ENCODE measurements at regions not wholly inside any gene's neighbourhood (a gene's known extent, or its start where the extent isn't known, plus 50 kb on each side); places are given as distances from the start of the nearest gene placed in this dataset.

DNA sequence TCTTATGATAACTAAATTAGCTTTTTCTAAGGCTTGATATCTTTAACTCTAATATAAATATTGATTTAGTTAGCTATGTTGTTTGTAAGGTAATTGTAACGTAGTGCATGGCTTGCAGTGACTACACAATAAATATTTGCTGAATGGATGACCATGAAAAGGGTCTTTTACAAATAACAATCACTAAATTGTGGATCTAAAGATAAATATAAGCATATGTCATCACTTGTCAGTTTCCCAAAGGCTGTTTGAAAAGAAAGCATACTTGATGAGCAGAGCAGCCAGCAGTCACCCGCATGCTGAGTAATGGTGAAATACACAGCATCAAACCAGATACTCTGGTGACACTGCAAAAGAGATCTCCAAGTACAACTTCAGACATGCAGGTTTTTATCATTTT is 92.5 kb upstream of the FMN2 start:
- DNase-seq (no peak), ATAC-seq (ENCODE audit: insufficient read depth, low FRiP score) (no peak)
- Histone ChIP-seq H3K27ac (ENCODE audit: low read depth in 1 of 2, low read length in 1 of 2) (no peak overlapping the region), H3K36me3 (ENCODE audit: control insufficient read depth in 4 of 4, insufficient read depth in 4 of 4, low read length in 4 of 4) (no peaks in the 10 kb centered on the region), H3K9ac (ENCODE audit: insufficient read depth in 1 of 2, low read length in 2 of 2) (no peak overlapping the region), H3K9me3 (ENCODE audit: control insufficient read depth in 4 of 4, insufficient read depth in 3 of 4, low read length in 3 of 4) (no peaks in the 10 kb centered on the region), H3K4me3 (no peak overlapping the region), H3K27me3 (ENCODE audit: control insufficient read depth in 3 of 3, insufficient read depth in 3 of 3, low read length in 2 of 3) (peaks cover 0 to 53% (median 26%) of the 10 kb centered on the region in 3 donors), H3K4me1 (ENCODE audit: control insufficient read depth in 5 of 5, insufficient read depth in 5 of 5, low read length in 5 of 5) (peaks cover 0 to 8% (median 0%) of the 10 kb centered on the region in 5 donors)
- WGBS, 2 donors, result 60 to 76% methylated on average over 2 of the region's 2 CpGs
- TF ChIP-seq, protein P1, sequence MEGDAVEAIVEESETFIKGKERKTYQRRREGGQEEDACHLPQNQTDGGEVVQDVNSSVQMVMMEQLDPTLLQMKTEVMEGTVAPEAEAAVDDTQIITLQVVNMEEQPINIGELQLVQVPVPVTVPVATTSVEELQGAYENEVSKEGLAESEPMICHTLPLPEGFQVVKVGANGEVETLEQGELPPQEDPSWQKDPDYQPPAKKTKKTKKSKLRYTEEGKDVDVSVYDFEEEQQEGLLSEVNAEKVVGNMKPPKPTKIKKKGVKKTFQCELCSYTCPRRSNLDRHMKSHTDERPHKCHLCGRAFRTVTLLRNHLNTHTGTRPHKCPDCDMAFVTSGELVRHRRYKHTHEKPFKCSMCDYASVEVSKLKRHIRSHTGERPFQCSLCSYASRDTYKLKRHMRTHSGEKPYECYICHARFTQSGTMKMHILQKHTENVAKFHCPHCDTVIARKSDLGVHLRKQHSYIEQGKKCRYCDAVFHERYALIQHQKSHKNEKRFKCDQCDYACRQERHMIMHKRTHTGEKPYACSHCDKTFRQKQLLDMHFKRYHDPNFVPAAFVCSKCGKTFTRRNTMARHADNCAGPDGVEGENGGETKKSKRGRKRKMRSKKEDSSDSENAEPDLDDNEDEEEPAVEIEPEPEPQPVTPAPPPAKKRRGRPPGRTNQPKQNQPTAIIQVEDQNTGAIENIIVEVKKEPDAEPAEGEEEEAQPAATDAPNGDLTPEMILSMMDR (IDR thresholded peaks at IDR 0.05; ENCODE audit: control extremely low read depth, extremely low read depth), result no peak

DNA sequence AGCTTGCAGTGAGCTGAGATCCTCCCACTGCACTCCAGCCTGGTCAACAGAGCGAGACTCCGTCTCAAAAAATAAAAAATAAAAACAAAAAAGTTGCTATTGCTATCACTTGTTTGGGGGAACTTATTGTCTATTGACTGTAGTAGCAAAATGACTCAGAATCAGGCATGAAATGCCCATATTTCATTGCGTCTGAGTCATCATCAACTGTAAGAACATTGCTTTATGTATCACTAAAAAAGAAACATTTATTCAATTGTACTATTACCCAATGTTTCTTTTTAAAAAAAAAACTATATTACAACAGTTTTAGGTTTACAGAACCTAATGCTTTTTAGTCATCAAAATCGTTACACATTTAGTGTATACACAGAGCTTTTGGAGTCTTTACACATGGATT is 91.0 kb upstream of the FMN2 start:
- TF ChIP-seq, protein P1 (IDR thresholded peaks at IDR 0.05; ENCODE audit: control extremely low read depth, extremely low read depth), result no peak
- ATAC-seq (ENCODE audit: insufficient read depth, low FRiP score), result no peak
- no peak for DNase-seq
- Histone ChIP-seq H3K27me3 (ENCODE audit: control insufficient read depth in 3 of 3, insufficient read depth in 3 of 3, low read length in 2 of 3) (peaks cover 0 to 46% (median 20%) of the 10 kb centered on the region in 3 donors), H3K9me3 (ENCODE audit: control insufficient read depth in 4 of 4, insufficient read depth in 3 of 4, low read length in 3 of 4) (no peaks in the 10 kb centered on the region), H3K9ac (ENCODE audit: insufficient read depth in 1 of 2, low read length in 2 of 2) (no peak overlapping the region), H3K4me3 (no peak overlapping the region), H3K36me3 (ENCODE audit: control insufficient read depth in 4 of 4, insufficient read depth in 4 of 4, low read length in 4 of 4) (no peaks in the 10 kb centered on the region), H3K4me1 (ENCODE audit: control insufficient read depth in 5 of 5, insufficient read depth in 5 of 5, low read length in 5 of 5) (peaks cover 0 to 8% (median 0%) of the 10 kb centered on the region in 5 donors), H3K27ac (ENCODE audit: low read depth in 1 of 2, low read length in 1 of 2) (no peak overlapping the region)
- WGBS, 2 donors, result 79 to 86% methylated on average over 4 of the region's 4 CpGs

DNA sequence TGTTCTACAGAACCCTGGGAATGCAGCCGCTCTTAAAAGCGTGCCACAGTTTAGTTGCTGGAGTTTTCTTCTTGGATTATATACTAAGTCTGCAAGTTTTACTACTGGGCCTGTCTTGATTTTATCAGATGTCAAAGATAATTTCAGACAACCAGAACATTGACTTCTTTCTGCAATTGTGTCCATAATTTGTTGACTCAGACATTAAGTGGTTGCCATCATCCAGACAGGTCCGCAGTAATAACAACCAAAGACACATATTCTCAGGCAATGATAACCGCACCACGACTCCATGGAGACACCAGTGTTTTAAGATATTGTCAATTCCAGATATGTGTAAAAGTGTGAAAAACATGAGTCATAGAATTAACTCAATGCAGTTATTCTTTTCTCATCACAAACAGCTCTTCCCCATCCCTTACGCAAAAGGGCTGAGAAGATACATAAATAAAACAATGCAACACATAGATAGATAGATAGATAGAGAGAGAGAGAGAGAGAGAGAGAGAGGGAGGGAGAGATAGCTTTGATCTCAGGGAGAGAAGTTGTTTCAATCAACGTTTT is 90.4 kb upstream of the FMN2 start:
- Histone ChIP-seq H3K9ac (ENCODE audit: insufficient read depth in 1 of 2, low read length in 2 of 2) (no peak overlapping the region), H3K4me3 (no peak overlapping the region), H3K36me3 (ENCODE audit: control insufficient read depth in 4 of 4, insufficient read depth in 4 of 4, low read length in 4 of 4) (no peaks in the 10 kb centered on the region), H3K4me1 (ENCODE audit: control insufficient read depth in 5 of 5, insufficient read depth in 5 of 5, low read length in 5 of 5) (peaks cover 0 to 8% (median 0%) of the 10 kb centered on the region in 5 donors), H3K9me3 (ENCODE audit: control insufficient read depth in 4 of 4, insufficient read depth in 3 of 4, low read length in 3 of 4) (no peaks in the 10 kb centered on the region), H3K27ac (ENCODE audit: low read depth in 1 of 2, low read length in 1 of 2) (no peak overlapping the region), H3K27me3 (ENCODE audit: control insufficient read depth in 3 of 3, insufficient read depth in 3 of 3, low read length in 2 of 3) (peaks cover 0 to 43% (median 18%) of the 10 kb centered on the region in 3 donors)
- WGBS, 2 donors, result 75 to 81% methylated on average over 7 of the region's 7 CpGs
- TF ChIP-seq, protein P1 (IDR thresholded peaks at IDR 0.05; ENCODE audit: control extremely low read depth, extremely low read depth), result no peak
- ATAC-seq (ENCODE audit: insufficient read depth, low FRiP score), result no peak
- no peak for DNase-seq

All from lung (tissue), 11 donors.